ENCODE measurements at regions not wholly inside any gene's neighbourhood (a gene's known extent, or its start where the extent isn't known, plus 50 kb on each side); places are given as distances from the start of the nearest gene placed in this dataset.

GRCh38 chr13:90107661-90108060 is 1239.8 kb upstream of the MIR17HG start:
- TF ChIP-seq CTCF (IDR thresholded peaks at IDR 0.05) (no peak), POLR2A (IDR thresholded peaks at IDR 0.05) (no peak)
